ENCODE measurements at regions not wholly inside any gene's neighbourhood (a gene's known extent, or its start where the extent isn't known, plus 50 kb on each side); places are given as distances from the start of the nearest gene placed in this dataset.

GRCh38 chr12:76706761-76707160 lies 57.2 kb upstream of the ZDHHC17 start:
- TF ChIP-seq CTCF (IDR thresholded peaks at IDR 0.05 in 2 of 3, conservative IDR thresholded peaks at IDR 0.05 in 1 of 3; ENCODE audit: control insufficient read depth in 2 of 3, extremely low read depth in 1 of 3, insufficient read depth in 1 of 3, low read depth in 3 of 3, low read length in 3 of 3) (no peak), ATF2 (IDR thresholded peaks at IDR 0.05; ENCODE audit: low read length) (no peak), PRDM15 (CRISPR knock-in tag; IDR thresholded peaks at IDR 0.05) (no peak), NFIC (IDR thresholded peaks at IDR 0.05; ENCODE audit: low read depth, low read length) (no peak), EZH2 (IDR thresholded peaks at IDR 0.05; ENCODE audit: borderline replicate concordance, control insufficient read depth, low read depth, low read length) (no peak), HDGF (IDR thresholded peaks at IDR 0.05) (no peak)
